ENCODE measurements at regions not wholly inside any gene's neighbourhood (a gene's known extent, or its start where the extent isn't known, plus 50 kb on each side); places are given as distances from the start of the nearest gene placed in this dataset.

- WGBS, 2 donors: 71 to 96% methylated on average over 3 of the region's 3 CpGs
- ATAC-seq: no peak
- H3K4me3 ChIP-seq: no peak overlapping the region
- H3K9me3 ChIP-seq: no peaks in the 10 kb centered on the region
- no peaks in the 10 kb centered on the region for H3K27me3 ChIP-seq
- no peak overlapping the region for H3K27ac ChIP-seq
- FAIRE-seq: no peak
- no peak for TF ChIP-seq CTCF (IDR thresholded peaks at IDR 0.05)
- intact Hi-C loops (cut with DNase I): no loop called here
- H3K36me3 ChIP-seq: no peaks in the 10 kb centered on the region
- H3K4me1 ChIP-seq: no peaks in the 10 kb centered on the region
- DNase-seq: no peak
Observed at GRCh38 chr21:14716761-14717396, 170.8 kb upstream of the SAMSN1 start.

- ATAC-seq: no peak
Observed at GRCh38 chr21:14713109-14713508, 167.0 kb upstream of the SAMSN1 start.

GRCh38 chr21:14712121-14712715, 166.1 kb upstream of the SAMSN1 start:
- TF ChIP-seq CTCF (IDR thresholded peaks at IDR 0.05): no peak
- H3K4me1 ChIP-seq: no peaks in the 10 kb centered on the region
- FAIRE-seq (no peak), ATAC-seq (no peak), DNase-seq (no peak)
- no peaks in the 10 kb centered on the region for H3K36me3 ChIP-seq
- H3K27ac ChIP-seq: no peak overlapping the region
- H3K27me3 ChIP-seq: no peaks in the 10 kb centered on the region
- H3K4me3 ChIP-seq: no peak overlapping the region
- H3K9me3 ChIP-seq: no peaks in the 10 kb centered on the region
- intact Hi-C loops (cut with DNase I): no loop called here
- WGBS, 2 donors: 92 to 94% methylated on average over 1 of the region's 1 CpG

More at GRCh38 chr21:14713109-14713508, 167.0 kb upstream of the SAMSN1 start:
- no peak for DNase-seq
- H3K36me3 ChIP-seq: no peaks in the 10 kb centered on the region
- H3K27ac ChIP-seq: no peak overlapping the region
- H3K9me3 ChIP-seq: no peaks in the 10 kb centered on the region
- H3K4me1 ChIP-seq: no peaks in the 10 kb centered on the region
- H3K4me3 ChIP-seq: no peak overlapping the region
- FAIRE-seq: no peak
- H3K27me3 ChIP-seq: no peaks in the 10 kb centered on the region
- TF ChIP-seq CTCF (IDR thresholded peaks at IDR 0.05): no peak
- intact Hi-C loops (cut with DNase I): no loop called here

GRCh38 chr21:14711287-14711686, 165.2 kb upstream of the SAMSN1 start:
- H3K9me3 ChIP-seq: no peaks in the 10 kb centered on the region
- ATAC-seq: no peak
- WGBS, 2 donors: 77 to 83% methylated on average over 1 of the region's 1 CpG
- intact Hi-C loops (cut with DNase I): no loop called here
- H3K4me1 ChIP-seq: no peaks in the 10 kb centered on the region
- no peak for FAIRE-seq
- no peak overlapping the region for H3K4me3 ChIP-seq
- no peaks in the 10 kb centered on the region for H3K27me3 ChIP-seq
- no peak overlapping the region for H3K27ac ChIP-seq
- TF ChIP-seq CTCF (IDR thresholded peaks at IDR 0.05): no peak
- H3K36me3 ChIP-seq: no peaks in the 10 kb centered on the region
- DNase-seq: no peak

GRCh38 chr21:14707511-14708020, 161.5 kb upstream of the SAMSN1 start:
- no peaks in the 10 kb centered on the region for H3K27me3 ChIP-seq
- WGBS, 2 donors: 47 to 81% methylated on average over 2 of the region's 2 CpGs
- H3K4me3 ChIP-seq: no peak overlapping the region
- DNase-seq: no peak
- intact Hi-C loops (cut with DNase I): no loop called here
- H3K4me1 ChIP-seq: peaks cover 0 to 2% (median 0%) of the 10 kb centered on the region in 3 donors
- no peaks in the 10 kb centered on the region for H3K36me3 ChIP-seq
- no peak overlapping the region for H3K27ac ChIP-seq
- ATAC-seq: no peak
- TF ChIP-seq CTCF (IDR thresholded peaks at IDR 0.05): no peak
- H3K9me3 ChIP-seq: no peaks in the 10 kb centered on the region
- no peak for FAIRE-seq

All from pancreas (tissue), 10 donors.